ENCODE measurements at regions not wholly inside any gene's neighbourhood (a gene's known extent, or its start where the extent isn't known, plus 50 kb on each side); places are given as distances from the start of the nearest gene placed in this dataset.
"Not testable (repeated sequence)": the region's sequence is repeated elsewhere in the genome, so short reads cannot be mapped to it uniquely, and the experiment has no call there.

- H3K27ac ChIP-seq: no peak overlapping the region
- H3K9me2 ChIP-seq (replicated peaks; ENCODE audit: insufficient read depth): no peaks in the 10 kb centered on the region
- no peaks in the 10 kb centered on the region for H3K9me3 ChIP-seq (ENCODE audit: low read depth)
- WGBS (ENCODE audit: low lambda C conversion rate, missing lambda C conversion rate): 75% methylated on average over 5 of the region's 5 CpGs
- no peak overlapping the region for H3K4me3 ChIP-seq
- no peak for TF ChIP-seq EZH2phosphoT487 (IDR thresholded peaks at IDR 0.05; ENCODE audit: low read depth, severe bottlenecking, unreplicated experiment)
- no peak for TF ChIP-seq CTCF (IDR thresholded peaks at IDR 0.05; ENCODE audit: poor library complexity)
- TF ChIP-seq EZH2 (IDR thresholded peaks at IDR 0.05; ENCODE audit: borderline replicate concordance): no peak
- DNase-seq (ENCODE audit: low spot score): no peak
- no peaks in the 10 kb centered on the region for H3K36me3 ChIP-seq (replicated peaks; ENCODE audit: insufficient read depth, low read depth)
- H3K79me2 ChIP-seq: no peaks in the 10 kb centered on the region
- no peak overlapping the region for H2AFZ ChIP-seq
- H3K27me3 ChIP-seq: no peaks in the 10 kb centered on the region
- H4K20me1 ChIP-seq (ENCODE audit: insufficient read depth, poor library complexity, severe bottlenecking): no peaks in the 10 kb centered on the region
- no peak overlapping the region for H3K4me2 ChIP-seq
- H3K4me1 ChIP-seq (ENCODE audit: insufficient read depth): no peaks in the 10 kb centered on the region
Observed at GRCh38 chr11:47928426-47928825, 51.9 kb upstream of the PTPRJ start.

- TF ChIP-seq EZH2phosphoT487 (IDR thresholded peaks at IDR 0.05; ENCODE audit: low read depth, severe bottlenecking, unreplicated experiment) (no peak), CTCF (IDR thresholded peaks at IDR 0.05; ENCODE audit: poor library complexity) (no peak), EZH2 (IDR thresholded peaks at IDR 0.05; ENCODE audit: borderline replicate concordance) (no peak)
- H3K36me3 ChIP-seq (replicated peaks; ENCODE audit: insufficient read depth, low read depth): no peaks in the 10 kb centered on the region
- peak overlapping the region; percentile 12 for H3K27ac ChIP-seq
- 22% methylated on average over 8 of the region's 8 CpGs for whole genome bisulfite sequencing (ENCODE audit: low lambda C conversion rate, missing lambda C conversion rate)
- no peak overlapping the region for H3K4me2 ChIP-seq
- no peaks in the 10 kb centered on the region for H3K4me1 ChIP-seq (ENCODE audit: insufficient read depth)
- H3K79me2 ChIP-seq: no peaks in the 10 kb centered on the region
- no peaks in the 10 kb centered on the region for H3K9me2 ChIP-seq (replicated peaks; ENCODE audit: insufficient read depth)
- no peak overlapping the region for H3K4me3 ChIP-seq
- peak; percentile 44 for DNase-seq (ENCODE audit: low spot score)
- no peaks in the 10 kb centered on the region for H3K27me3 ChIP-seq
- H2AFZ ChIP-seq: no peak overlapping the region
- H4K20me1 ChIP-seq (ENCODE audit: insufficient read depth, poor library complexity, severe bottlenecking): no peaks in the 10 kb centered on the region
- no peaks in the 10 kb centered on the region for H3K9me3 ChIP-seq (ENCODE audit: low read depth)
Observed at GRCh38 chr11:47924184-47924691, 56.1 kb upstream of the PTPRJ start.

- no peak overlapping the region for H3K4me2 ChIP-seq
- TF ChIP-seq CTCF (IDR thresholded peaks at IDR 0.05; ENCODE audit: poor library complexity) (no peak), EZH2phosphoT487 (IDR thresholded peaks at IDR 0.05; ENCODE audit: low read depth, severe bottlenecking, unreplicated experiment) (no peak), EZH2 (IDR thresholded peaks at IDR 0.05; ENCODE audit: borderline replicate concordance) (no peak)
- no peak overlapping the region for H3K4me3 ChIP-seq
- WGBS (ENCODE audit: low lambda C conversion rate, missing lambda C conversion rate): 62% methylated on average over 4 of the region's 4 CpGs
- H4K20me1 ChIP-seq (ENCODE audit: insufficient read depth, poor library complexity, severe bottlenecking): no peaks in the 10 kb centered on the region
- no peak overlapping the region for H2AFZ ChIP-seq
- H3K36me3 ChIP-seq (replicated peaks; ENCODE audit: insufficient read depth, low read depth): no peaks in the 10 kb centered on the region
- no peaks in the 10 kb centered on the region for H3K9me3 ChIP-seq (ENCODE audit: low read depth)
- no peaks in the 10 kb centered on the region for H3K4me1 ChIP-seq (ENCODE audit: insufficient read depth)
- DNase-seq (ENCODE audit: low spot score): no peak
- H3K27me3 ChIP-seq: no peaks in the 10 kb centered on the region
- no peaks in the 10 kb centered on the region for H3K79me2 ChIP-seq
- peak overlapping the region; percentile 9 for H3K27ac ChIP-seq
- H3K9me2 ChIP-seq (replicated peaks; ENCODE audit: insufficient read depth): no peaks in the 10 kb centered on the region
Observed at GRCh38 chr11:47923667-47924066, 56.7 kb upstream of the PTPRJ start.

GRCh38 chr11:47921080-47921555 is 59.2 kb upstream of the PTPRJ start:
- not testable (repeated sequence) for H2AFZ ChIP-seq; H3K4me2 ChIP-seq; H3K4me3 ChIP-seq; H3K9me2 ChIP-seq (replicated peaks; ENCODE audit: insufficient read depth); H3K79me2 ChIP-seq; H3K9me3 ChIP-seq (ENCODE audit: low read depth); H3K36me3 ChIP-seq (replicated peaks; ENCODE audit: insufficient read depth, low read depth); H3K27ac ChIP-seq; DNase-seq (ENCODE audit: low spot score); H4K20me1 ChIP-seq (ENCODE audit: insufficient read depth, poor library complexity, severe bottlenecking); H3K27me3 ChIP-seq
- WGBS (ENCODE audit: low lambda C conversion rate, missing lambda C conversion rate): 85% methylated on average over 6 of the region's 6 CpGs
- H3K4me1 ChIP-seq (ENCODE audit: insufficient read depth): peaks cover 14% of the 10 kb centered on the region

Measured in hepatocyte (in vitro differentiated cells).